CD4-positive, alpha-beta T cell treated with Interferon alpha-2 for 1 hour (primary cell): ENCODE measurements at regions not wholly inside any gene's neighbourhood (a gene's known extent, or its start where the extent isn't known, plus 50 kb on each side); places are given as distances from the start of the nearest gene placed in this dataset.

Experiments used
- DNase-seq, 2 donors: peaks; one replicate each; pipeline ENCODE4 v3.0.0-alpha.2; 2020 to 2022

DNA sequence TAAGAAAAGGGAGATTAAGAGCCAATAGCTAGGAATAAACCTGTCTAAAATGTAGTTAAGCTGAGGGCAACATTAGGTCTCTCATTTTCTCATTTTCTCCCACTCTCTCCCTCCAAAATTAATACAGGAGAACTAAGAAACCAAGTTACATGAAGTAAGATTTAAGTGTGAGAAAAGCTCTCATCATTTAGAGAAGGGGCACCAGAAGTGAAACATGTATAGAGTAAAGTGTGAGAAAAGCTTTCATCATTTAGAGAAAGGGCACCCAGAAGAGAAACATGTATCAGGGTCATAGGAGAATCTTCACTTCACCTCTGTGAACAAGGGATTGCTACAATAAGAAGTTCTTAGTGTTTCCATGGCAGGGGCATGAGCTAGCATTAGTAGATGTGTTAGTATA lies 132.4 kb upstream of the CNTN1 start:
- no peak for DNase-seq

DNA sequence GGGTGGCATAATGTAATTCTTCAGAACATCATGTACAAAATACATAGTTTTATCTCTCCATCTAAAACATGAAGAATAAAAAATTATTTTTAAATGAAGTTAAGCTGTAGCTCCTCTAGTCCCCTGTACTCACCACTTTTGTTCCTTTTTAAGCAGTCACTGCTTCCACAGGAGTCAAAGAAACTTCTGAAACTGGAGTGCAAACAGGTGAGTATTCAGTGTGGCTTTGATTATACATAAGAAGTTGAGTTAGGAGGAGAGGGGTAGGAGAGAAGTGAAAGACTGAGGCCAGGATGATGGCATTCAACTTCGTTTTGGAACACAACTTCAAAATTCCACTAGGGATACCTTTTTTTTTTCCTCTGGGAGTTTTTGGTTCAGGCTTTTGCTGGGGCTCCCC lies 131.4 kb upstream of the CNTN1 start:
- DNase-seq: no peak

DNA sequence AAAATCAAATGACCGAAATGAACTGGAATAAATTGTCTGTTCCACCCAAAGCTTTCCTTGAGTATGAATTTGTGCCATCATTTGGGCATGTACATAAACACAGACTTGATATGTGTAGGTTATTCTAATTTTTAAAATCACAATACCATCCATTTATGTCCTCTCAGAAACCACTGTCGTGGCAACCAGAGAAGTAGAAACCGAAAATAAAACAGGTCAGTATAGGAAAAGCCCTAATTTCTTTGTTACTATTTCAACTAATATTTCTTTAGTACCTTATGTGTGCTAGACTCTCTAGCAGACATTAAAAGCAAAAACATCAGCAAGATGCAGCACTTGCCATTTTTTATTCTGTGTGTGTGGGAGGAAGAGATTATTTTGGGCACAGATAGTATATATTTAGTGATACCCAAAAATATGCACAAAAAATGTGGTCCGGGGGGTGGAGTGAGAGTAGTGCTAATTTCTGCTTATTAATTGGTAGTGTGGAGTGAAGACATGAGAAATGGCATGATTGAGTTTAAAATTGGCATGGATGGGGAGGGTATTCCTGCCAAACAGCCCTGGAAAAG lies 130.8 kb upstream of the CNTN1 start:
- DNase-seq: no peak

DNA sequence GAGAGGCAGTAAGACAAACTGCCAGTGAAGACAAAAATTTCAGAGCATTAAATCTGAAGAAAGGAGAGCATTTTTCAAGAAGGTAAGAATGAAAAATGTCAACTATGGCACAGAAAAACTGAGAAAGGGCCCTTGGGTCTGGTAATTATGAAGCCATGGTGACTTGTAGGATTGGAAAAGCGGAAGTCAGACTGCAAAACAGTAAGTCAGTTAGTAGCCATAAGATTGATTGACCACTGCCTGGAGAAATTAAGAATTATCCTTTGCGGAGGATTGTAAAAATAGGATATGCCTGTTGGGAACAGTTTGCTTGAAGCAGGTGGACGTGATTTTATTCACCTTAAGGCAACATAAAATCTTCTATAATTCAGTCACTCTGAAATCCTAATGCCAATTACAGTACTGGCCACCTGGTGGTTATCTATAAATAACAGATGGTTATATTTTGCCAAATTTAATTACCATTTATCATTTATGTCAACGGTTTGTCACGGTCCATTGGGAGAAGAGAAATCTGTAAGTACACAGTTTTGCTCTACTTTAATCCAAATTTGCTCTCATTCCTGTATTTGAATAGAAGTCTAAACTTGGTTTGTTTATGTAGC lies 127.1 kb upstream of the CNTN1 start:
- DNase-seq: no peak

DNA sequence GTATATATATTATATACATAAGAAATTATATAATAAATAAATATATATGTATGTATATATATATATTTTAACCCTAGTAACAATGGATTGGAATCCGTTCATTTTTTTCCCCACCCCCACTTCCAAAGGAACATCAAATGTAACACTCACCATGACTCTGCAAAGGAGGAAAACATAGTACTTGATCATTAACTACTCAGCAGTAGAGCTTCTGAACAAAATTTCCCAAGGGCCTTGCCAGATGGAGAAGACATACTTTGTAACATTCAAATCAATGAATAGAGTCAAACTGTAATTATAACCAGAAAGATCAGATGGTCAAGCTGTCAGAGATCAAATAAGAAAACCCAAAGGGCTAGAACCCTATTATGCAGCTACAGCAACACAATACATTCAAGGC lies 126.0 kb upstream of the CNTN1 start:
- no peak for DNase-seq

DNA sequence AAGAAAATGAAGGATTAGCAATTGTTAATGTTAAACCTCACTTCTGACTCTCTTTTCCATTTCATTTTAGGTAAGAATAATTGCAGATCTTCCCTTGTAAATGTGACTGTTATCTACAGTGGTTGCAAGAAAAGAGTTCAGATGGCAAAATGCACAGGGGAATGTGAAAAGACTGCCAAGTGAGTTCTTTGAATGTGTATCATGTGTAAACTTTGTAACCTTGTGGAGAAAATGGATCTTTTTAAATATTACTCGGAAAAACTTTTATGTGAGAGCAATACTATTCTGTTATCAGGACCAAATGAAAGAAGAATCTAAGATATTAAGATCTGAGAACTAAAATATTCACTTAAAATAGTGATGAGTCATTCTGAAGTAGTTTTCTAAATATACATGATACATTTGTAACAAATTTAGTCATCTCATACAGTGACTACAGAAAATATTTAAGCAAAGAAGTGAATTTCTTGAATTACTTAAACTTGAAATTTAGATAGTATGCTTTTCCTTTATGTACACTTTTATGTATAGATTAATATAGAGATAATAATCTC lies 122.5 kb upstream of the CNTN1 start:
- DNase-seq: no peak

DNA sequence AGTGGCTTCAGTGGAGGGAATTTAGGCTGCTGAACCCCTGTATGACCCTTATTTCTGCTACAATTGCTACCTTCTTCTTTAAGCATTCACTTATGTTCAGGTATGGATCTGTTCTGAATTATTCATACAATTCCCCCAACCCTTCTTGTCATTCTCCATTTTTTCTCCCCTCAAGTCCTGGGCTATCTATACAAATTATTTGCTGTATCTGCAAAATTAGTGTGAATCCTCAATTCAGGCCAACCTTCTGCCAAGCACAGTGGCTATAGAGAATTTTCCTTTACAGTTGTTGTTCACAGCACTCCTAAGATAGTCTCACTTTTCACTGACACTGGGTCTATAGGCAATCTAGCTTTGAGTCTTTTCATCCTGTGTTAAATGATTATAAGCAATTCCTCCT lies 119.2 kb upstream of the CNTN1 start:
- no peak for DNase-seq

DNA sequence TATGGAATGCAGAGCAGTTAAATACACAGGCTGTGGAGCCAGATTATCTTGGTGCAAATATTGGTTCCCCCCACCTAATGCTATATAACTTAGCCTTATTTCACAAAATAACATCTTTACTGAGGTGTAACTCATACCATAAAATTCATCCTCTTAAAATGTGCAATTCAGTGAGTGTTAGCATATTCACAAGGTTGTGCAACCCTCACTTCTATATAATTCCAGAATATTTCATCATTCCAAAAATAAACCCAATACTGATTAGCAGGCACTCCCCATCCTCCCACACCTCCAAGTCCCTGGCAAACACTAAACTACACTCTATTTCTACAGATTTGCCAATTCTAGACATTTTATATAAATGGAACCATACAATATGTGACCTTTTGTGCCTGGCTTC lies 116.3 kb upstream of the CNTN1 start:
- DNase-seq: no peak

DNA sequence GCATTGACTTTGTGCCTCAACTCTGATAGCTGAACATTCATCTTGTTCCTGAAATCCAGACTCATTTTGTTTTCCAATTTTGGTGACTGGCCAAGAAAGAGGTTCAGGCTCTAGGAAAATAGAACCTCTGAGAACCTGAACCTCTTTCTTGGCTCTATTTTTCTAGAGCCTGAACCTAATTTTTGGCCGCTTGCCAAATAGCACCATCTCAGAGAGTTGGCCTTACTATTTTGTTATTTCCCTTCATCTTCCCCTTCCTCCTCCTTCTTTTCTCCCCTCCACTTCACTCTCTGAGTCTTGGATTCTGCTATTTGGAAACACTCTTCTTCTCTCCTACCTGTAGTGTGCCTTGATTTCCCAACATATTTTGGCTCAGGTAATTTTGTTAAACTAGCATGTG lies 114.4 kb upstream of the CNTN1 start:
- DNase-seq: no peak

DNA sequence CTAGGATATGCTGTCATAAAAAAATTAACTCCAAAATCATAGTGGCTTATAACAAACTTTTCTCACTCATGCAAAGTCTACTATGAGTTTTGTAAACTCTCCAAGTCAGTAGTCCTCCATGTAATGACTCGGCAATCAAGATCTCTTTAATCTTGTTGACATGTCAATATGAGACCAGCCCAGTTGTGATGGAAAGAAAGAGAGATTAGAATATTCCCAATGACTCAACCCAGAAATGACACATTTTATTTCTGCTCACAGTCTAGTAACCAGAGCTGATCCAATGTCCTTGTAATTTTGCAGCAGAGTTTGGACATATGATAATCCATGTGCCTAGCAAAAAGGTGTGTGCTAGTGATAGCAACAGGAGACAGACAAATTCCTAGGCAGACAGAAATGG lies 112.6 kb upstream of the CNTN1 start:
- no peak for DNase-seq

DNA sequence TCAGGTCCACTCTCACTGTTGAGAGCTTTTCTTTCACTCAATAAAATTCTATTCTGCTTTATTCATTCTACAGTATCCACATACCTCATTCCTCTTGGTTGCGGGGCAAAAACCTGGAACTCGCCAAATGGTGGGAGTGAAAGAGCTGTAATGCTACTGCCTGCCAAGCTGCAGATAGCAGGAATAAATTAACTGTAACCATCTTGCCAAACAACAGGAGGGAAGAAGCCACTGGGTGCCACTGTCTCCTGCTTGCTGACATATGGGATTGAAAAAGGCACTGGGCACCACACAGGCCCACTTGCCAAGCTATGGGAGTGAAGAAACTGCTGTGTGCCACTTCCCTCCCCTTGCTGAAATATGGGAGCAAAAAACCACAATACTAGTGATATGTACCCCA lies 111.9 kb upstream of the CNTN1 start:
- no peak for DNase-seq

DNA sequence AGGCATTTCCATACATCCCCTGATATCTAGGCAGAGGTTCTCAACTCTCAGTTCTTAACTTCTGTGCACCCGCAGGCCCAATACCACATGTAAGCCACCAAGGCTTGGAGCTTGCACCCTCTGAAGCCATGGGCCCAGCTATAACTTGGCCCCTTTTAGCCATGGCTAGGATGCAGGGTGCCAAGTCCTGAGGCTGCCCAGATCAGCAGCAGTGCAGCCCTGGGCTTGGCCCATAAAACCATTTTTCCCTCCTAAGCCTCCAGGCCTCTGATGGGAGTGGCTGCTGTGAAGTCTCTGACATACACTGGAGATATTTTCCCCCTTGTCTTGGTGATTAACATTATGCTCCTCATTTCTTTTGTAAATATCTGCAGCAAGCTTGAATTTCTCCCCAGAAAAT lies 110.3 kb upstream of the CNTN1 start:
- DNase-seq: no peak

DNA sequence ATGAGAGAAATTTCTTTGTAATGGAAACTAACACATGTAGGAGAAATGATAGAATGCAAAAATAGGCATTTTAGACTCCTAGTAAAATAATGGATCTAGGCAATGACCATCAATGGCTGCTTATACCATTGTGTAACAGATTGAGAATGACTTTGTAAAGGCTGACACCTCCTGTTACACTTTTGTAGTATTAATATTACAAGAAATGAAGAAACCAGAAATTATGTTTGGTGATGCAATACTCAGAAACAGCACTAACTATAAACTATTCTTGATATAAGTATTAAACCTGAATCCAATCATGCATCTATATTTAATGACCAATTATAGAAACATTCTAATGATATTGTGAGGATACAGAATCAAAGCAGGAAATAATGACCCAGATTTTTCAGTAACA lies 108.5 kb upstream of the CNTN1 start:
- no peak for DNase-seq

DNA sequence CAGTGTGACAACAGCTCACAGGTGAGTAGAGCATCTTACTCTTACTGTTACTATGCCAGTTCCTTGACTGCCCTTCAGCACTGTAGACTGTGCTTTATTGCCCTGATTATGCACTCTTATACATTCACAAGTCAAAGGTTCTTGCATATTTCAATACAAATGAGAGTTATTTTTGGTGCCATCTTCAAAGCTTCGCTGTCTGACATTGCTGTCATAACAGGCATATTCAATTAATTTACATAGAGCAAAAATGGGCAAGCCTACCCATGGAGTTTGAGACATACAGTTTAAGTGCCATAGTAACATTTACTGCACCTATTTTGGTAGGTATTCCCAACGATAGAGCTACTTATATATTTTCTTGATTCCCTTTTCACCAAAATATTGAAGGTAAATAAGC lies 107.5 kb upstream of the CNTN1 start:
- DNase-seq: no peak

DNA sequence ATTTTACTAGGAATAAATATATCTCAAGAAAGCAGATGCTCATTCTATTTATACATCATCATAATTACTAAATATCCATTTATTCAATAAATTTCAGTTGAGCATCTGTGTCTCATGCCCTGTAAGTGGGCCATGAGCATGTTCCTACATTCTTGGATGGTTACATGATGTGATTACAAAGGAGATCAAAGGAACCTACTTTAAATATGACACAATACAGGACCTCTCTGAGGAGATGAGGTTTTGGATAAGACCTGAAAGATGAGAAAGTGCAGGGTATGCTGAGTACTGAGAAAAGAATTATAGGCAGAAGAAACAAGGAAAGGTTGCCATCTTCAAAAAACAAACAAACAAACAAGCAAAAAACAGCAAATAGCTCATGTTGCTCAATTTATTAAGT lies 105.4 kb upstream of the CNTN1 start:
- DNase-seq: no peak

DNA sequence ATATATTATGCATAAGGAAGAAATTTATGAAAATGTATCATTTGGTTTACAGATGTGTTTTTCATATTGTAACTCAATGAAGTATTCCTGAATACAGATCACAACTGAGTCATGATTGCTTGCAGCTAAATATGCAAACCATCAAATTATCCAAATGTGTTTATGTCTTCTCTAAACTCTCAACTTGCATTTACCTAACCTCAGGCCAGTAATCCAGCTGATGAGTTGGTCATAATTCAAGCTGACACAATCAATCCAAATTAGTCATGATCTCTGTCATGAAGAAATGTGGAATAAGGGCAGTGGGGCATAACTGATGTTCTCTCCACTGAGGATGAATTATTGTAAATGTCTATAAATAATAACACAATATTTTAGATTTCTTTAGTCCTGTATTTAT lies 104.8 kb upstream of the CNTN1 start:
- no peak for DNase-seq

DNA sequence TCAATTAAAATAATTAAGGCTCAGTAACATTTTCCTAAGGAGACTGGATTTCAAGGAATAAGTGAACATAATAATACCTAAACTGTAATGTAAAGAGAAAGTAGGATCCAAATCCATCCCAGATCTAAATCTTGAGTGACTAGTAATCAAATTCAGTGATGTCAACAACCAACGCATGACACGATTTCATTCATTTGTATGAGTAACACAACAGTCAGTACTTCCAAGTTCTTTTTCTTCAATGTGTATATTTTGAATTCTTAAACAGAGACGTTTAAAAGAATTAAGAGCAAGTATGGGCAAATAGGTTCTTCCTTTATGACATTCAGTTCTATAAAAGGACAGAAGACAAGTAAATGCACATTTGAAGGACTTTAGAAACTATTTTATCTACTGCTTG lies 104.3 kb upstream of the CNTN1 start:
- DNase-seq: no peak

DNA sequence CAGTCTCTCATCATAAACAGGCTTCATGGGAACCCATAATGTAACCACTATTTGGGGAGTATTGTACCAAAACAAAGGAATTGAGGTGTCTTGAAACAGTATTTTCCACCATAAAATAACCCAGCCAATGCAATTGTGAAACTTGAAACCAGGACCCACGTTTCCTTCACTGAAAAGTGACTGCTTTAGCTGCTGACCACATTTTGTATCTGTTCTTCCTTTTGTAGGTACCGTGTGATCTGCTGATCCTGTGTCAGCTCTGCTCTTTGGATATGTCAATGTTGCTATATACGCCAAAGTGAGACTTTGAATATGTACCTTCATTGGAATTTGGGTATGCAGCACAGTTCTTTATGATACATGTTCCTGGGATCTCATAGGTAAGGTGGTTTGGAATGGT lies 95.1 kb upstream of the CNTN1 start:
- no peak for DNase-seq

DNA sequence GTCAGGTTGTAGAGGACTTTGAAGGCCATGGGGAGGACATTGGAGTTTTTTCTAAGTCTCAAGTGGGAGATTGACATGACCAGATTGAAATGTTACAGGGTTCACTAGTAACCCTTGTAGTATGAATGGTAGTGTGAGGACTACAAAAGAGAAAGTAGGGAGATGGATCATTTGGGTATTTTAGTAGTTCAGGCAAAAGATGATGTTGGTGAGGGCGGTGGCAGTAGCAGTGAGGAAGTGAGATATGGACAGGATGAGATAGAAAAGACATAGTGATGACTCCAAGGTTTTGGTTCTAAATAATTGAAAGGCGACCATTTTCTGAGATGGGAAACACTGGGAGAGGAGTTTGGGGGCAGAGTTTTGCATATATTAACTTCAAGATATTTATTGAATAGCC lies 94.2 kb upstream of the CNTN1 start:
- no peak for DNase-seq

DNA sequence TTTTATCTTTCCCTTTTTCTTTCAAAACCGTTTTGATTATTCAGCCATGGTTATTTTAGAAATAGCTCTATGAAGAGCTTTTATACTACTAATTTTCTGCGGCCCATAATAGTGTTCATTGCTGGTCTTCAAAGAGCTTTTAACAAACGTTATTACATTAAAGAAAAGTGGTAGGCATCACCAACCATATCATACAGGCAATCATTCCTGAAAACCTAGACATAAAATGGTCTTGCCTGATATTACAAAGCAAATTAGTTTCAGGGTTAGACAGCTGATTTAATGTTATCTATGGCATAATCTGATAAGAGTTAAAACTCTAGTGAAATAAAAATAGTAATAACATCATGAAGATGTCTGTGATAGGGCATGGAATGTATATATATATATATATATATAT lies 89.7 kb upstream of the CNTN1 start:
- no peak for DNase-seq

DNA sequence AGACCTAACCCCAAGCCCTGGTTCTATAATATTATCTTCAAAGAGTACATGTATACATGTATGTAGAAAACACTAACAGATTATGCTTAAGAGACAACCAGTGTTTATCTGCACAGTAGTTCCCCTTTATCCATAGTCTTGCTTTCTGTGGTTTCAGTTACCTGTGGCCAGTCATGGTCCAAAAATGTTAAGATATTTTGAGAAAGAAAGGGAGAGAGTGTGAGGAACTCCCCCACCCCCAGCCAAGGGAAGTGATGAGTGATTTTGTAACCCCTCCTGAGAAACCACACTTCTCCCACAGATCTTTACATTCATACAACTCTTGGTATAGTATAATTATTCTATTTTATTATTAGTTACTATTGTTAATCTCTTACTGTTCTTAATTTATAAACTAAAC lies 77.3 kb upstream of the CNTN1 start:
- no peak for DNase-seq

DNA sequence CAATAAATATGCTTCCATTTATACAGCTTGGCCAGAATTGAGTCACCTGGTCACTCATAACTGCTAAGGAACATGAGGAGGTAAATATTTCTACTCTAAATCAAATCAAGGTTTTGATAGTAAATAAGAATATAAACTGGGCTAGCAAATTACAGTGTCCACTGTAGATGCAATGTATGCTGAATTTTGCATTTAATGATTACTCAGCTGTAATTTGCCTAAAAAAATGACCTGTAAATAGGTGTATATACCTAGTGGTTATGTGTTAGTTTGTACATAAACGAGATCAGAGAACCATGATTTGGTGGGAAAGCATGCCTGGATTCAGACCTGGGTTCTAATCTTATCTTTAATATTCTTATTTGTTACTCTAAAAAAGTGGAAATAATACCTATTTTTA lies 76.6 kb upstream of the CNTN1 start:
- no peak for DNase-seq

DNA sequence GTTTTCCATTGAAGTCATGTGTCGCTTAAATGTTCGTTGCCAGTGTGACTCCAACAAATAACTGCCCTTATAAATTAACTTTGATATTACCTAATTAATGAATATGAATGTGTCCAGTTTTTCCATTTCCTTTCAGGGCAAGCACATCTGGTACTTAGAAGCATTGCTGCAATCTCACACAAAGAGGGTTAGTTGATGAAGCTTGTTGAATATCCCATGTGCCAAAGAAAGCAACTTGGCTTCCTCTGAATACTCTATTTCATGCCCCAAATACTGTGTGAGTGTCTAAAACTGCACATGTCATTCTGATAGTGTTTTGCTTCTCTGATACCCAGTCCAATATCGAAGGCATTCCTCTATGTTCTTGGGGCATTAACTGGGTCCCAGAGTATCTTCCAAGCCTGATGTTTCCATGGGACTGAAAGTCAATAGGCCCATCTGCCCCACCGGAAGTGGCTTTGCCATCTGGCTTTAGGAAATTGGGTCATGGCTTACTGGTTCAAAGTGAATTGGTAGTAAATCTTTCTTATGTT lies 75.8 kb upstream of the CNTN1 start:
- no peak for DNase-seq

DNA sequence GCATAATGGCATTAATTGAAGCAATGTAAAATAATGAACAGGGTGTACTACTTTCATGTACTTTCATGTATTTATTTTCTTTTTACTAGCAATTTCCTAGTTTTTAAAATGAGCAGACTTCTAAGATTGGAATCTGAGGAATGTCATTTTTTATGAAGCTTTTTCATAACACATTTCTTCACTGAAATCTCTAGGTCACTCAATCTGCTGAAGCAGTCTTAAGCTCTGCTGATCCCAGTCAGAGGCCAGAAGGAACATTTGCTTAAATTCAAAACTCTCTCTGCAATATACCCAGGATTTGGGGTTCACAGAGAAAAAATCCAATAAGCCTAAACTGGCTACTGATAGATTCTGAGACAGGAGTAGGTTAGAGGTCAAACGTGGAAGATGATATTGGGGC lies 73.6 kb upstream of the CNTN1 start:
- no peak for DNase-seq

DNA sequence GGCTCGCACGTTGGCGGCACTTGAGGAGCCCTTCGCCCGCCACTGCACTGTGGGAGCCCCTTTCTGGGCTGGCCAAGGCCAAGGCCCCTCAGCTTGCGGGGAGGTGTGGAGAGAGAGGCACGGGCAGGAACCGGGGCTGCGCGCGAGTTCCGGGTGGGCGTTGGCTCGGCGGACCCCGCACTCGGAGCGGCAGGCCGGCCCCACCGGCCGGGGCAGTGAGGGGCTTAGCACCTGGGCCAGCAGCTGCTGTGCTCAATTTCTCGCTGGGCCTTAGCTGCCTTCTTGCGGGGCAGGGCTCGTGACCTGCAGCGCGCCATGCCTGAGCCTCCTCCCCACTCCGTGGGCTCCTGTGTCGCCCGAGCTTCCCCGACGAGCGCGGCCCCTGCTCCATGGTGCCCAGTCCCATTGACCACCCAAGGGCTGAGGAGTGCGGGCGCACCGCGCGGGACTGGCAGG lies 71.6 kb upstream of the CNTN1 start:
- no peak for DNase-seq
